Loucy (cell line): ENCODE measurements at regions not wholly inside any gene's neighbourhood (a gene's known extent, or its start where the extent isn't known, plus 50 kb on each side); places are given as distances from the start of the nearest gene placed in this dataset.

ENCODE experiments used
- CTCF ChIP-seq: fragments of 200-600 bp; sonication (generic); conservative IDR thresholded peaks from 2 replicates; pipeline ENCODE4 v1.5.1; 2014; ENCODE audit warnings: mild to moderate bottlenecking, antibody characterized with exemption, low read length
- EZH2phosphoT487 ChIP-seq: fragments of 200-600 bp; IDR thresholded peaks from 2 replicates; pipeline ENCODE4 v1.6.1; 2018; ENCODE audit warnings: antibody characterized with exemption, mild to moderate bottlenecking, moderate library complexity, borderline replicate concordance

- TF ChIP-seq CTCF (no peak), EZH2phosphoT487 (no peak)
Observed at GRCh38 chr11:110862407-110862806, 150.2 kb upstream of the ARHGAP20 start.
